ENCODE measurements at regions not wholly inside any gene's neighbourhood (a gene's known extent, or its start where the extent isn't known, plus 50 kb on each side); places are given as distances from the start of the nearest gene placed in this dataset.

GRCh38 chr6:164183556-164184123 lies 769.1 kb downstream of the QKI start:
- no peak for TF ChIP-seq CTCF (IDR thresholded peaks at IDR 0.05; ENCODE audit: control insufficient read depth, insufficient read depth, low read depth, low read length, missing control alignments)
- no peak for DNase-seq (ENCODE audit: low read depth)
- no peak overlapping the region for H3K4me3 ChIP-seq (ENCODE audit: control insufficient read depth, low read depth, low read length)

GRCh38 chr6:164178679-164179332 lies 764.3 kb downstream of the QKI start:
- no peak for TF ChIP-seq CTCF (IDR thresholded peaks at IDR 0.05; ENCODE audit: control insufficient read depth, insufficient read depth, low read depth, low read length, missing control alignments)
- H3K4me3 ChIP-seq (ENCODE audit: control insufficient read depth, low read depth, low read length) = no peak overlapping the region
- DNase-seq (ENCODE audit: low read depth) = no peak

GRCh38 chr6:164169355-164169754 lies 754.8 kb downstream of the QKI start:
- no peak for DNase-seq (ENCODE audit: low read depth)
- no peak for TF ChIP-seq CTCF (IDR thresholded peaks at IDR 0.05; ENCODE audit: control insufficient read depth, insufficient read depth, low read depth, low read length, missing control alignments)
- H3K4me3 ChIP-seq (ENCODE audit: control insufficient read depth, low read depth, low read length) = no peak overlapping the region

GRCh38 chr6:164168595-164168994 lies 754.1 kb downstream of the QKI start:
- no peak for TF ChIP-seq CTCF (IDR thresholded peaks at IDR 0.05; ENCODE audit: control insufficient read depth, insufficient read depth, low read depth, low read length, missing control alignments)
- no peak for DNase-seq (ENCODE audit: low read depth)
- H3K4me3 ChIP-seq (ENCODE audit: control insufficient read depth, low read depth, low read length) = no peak overlapping the region

- no peak for TF ChIP-seq CTCF (IDR thresholded peaks at IDR 0.05; ENCODE audit: control insufficient read depth, insufficient read depth, low read depth, low read length, missing control alignments)
- H3K4me3 ChIP-seq (ENCODE audit: control insufficient read depth, low read depth, low read length) = no peak overlapping the region
- DNase-seq (ENCODE audit: low read depth) = no peak
Observed at GRCh38 chr6:164167873-164168405, 753.4 kb downstream of the QKI start.

- TF ChIP-seq CTCF (IDR thresholded peaks at IDR 0.05; ENCODE audit: control insufficient read depth, insufficient read depth, low read depth, low read length, missing control alignments) = no peak
- H3K4me3 ChIP-seq (ENCODE audit: control insufficient read depth, low read depth, low read length) = no peak overlapping the region
- DNase-seq (ENCODE audit: low read depth) = no peak
Observed at GRCh38 chr6:164166996-164167395, 752.5 kb downstream of the QKI start.

Measured in AG09309 (cell line).